ENCODE measurements at regions not wholly inside any gene's neighbourhood (a gene's known extent, or its start where the extent isn't known, plus 50 kb on each side); places are given as distances from the start of the nearest gene placed in this dataset.
"Not testable (repeated sequence)": the region's sequence is repeated elsewhere in the genome, so short reads cannot be mapped to it uniquely, and the experiment has no call there.

- DNase-seq (ENCODE audit: low read depth), result no peak
These were observed 144.0 kb upstream of the PALMD start for GRCh38 chr1:99501871-99502270.

- no peak for DNase-seq (ENCODE audit: low read depth)
These were observed 143.5 kb upstream of the PALMD start for GRCh38 chr1:99502400-99502799.

GRCh38 chr1:99503276-99503747, 142.6 kb upstream of the PALMD start:
- DNase-seq (ENCODE audit: low read depth), result peak; percentile 88

- DNase-seq (ENCODE audit: low read depth), result no peak
These were observed 141.6 kb upstream of the PALMD start for GRCh38 chr1:99504287-99504686.

- no peak for DNase-seq (ENCODE audit: low read depth)
These were observed 139.3 kb upstream of the PALMD start for GRCh38 chr1:99506631-99507030.

- not testable (repeated sequence) for DNase-seq (ENCODE audit: low read depth)
These were observed 138.5 kb upstream of the PALMD start for GRCh38 chr1:99507446-99507845.

GRCh38 chr1:99507906-99508732, 137.8 kb upstream of the PALMD start:
- DNase-seq (ENCODE audit: low read depth), result no peak

GRCh38 chr1:99508733-99509445, 137.0 kb upstream of the PALMD start:
- not testable (repeated sequence) for DNase-seq (ENCODE audit: low read depth)

GRCh38 chr1:99514823-99515552, 130.9 kb upstream of the PALMD start:
- not testable (repeated sequence) for DNase-seq (ENCODE audit: low read depth)

- no peak for DNase-seq (ENCODE audit: low read depth)
These were observed 129.8 kb upstream of the PALMD start for GRCh38 chr1:99516141-99516540.

GRCh38 chr1:99520121-99520520, 125.8 kb upstream of the PALMD start:
- DNase-seq (ENCODE audit: low read depth), result no peak

- DNase-seq (ENCODE audit: low read depth), result no peak
These were observed 120.6 kb upstream of the PALMD start for GRCh38 chr1:99525331-99525730.

- DNase-seq (ENCODE audit: low read depth), result peak; percentile 29
These were observed 118.8 kb upstream of the PALMD start for GRCh38 chr1:99527078-99527477.

GRCh38 chr1:99527545-99527944, 118.4 kb upstream of the PALMD start:
- DNase-seq (ENCODE audit: low read depth), result no peak

- no peak for DNase-seq (ENCODE audit: low read depth)
These were observed 116.9 kb upstream of the PALMD start for GRCh38 chr1:99529002-99529401.

- DNase-seq (ENCODE audit: low read depth), result no peak
These were observed 114.2 kb upstream of the PALMD start for GRCh38 chr1:99531578-99532275.

- no peak for DNase-seq (ENCODE audit: low read depth)
These were observed 113.7 kb upstream of the PALMD start for GRCh38 chr1:99532276-99532580.

- no peak for DNase-seq (ENCODE audit: low read depth)
These were observed 111.8 kb upstream of the PALMD start for GRCh38 chr1:99533909-99534637.

GRCh38 chr1:99534638-99534930, 111.3 kb upstream of the PALMD start:
- no peak for DNase-seq (ENCODE audit: low read depth)

- peak; percentile 9 for DNase-seq (ENCODE audit: low read depth)
These were observed 110.3 kb upstream of the PALMD start for GRCh38 chr1:99535470-99536164.

Data from amniotic epithelial cell (primary cell).